HepG2 (cell line): ENCODE measurements at regions not wholly inside any gene's neighbourhood (a gene's known extent, or its start where the extent isn't known, plus 50 kb on each side); places are given as distances from the start of the nearest gene placed in this dataset.
A peak's percentile ranks its signal among the peaks of the same experiment; 100 is the strongest.

Experiments used
- CREB3 ChIP-seq: sonication (generic); formaldehyde crosslinking; IDR thresholded peaks from 2 replicates; pipeline ENCODE4 v1.5.0; 2020; ENCODE audit warnings: missing genetic modification reagents
- DZIP1 ChIP-seq: sonication (generic); formaldehyde crosslinking; IDR thresholded peaks from 2 replicates; pipeline ENCODE4 v1.5.0; 2020; ENCODE audit warnings: mild to moderate bottlenecking, missing genetic modification reagents
- HNF1B ChIP-seq: sonication (generic); formaldehyde crosslinking; IDR thresholded peaks from 2 replicates; pipeline ENCODE4 v1.5.1; 2020; ENCODE audit warnings: mild to moderate bottlenecking, moderate library complexity, missing genetic modification reagents
- LCORL ChIP-seq, 2 experiments: fragments of 450-650 bp in 1 of 2; sonication (generic) in 1 of 2; formaldehyde crosslinking in 1 of 2; IDR thresholded peaks; 2 replicates each; pipeline versions ENCODE4 v1.5.0 to v1.6.1; 2017 to 2020; ENCODE audit warnings: antibody characterized with exemption in 1 of 2, missing genetic modification reagents in 1 of 2
- MIER2 ChIP-seq: IDR thresholded peaks from 2 replicates; pipeline ENCODE4 v1.6.1; 2016; ENCODE audit warnings: missing biosample characterization, missing genetic modification reagents
- MLX ChIP-seq: IDR thresholded peaks from 2 replicates; pipeline ENCODE4 v1.6.1; 2016
- PATZ1 ChIP-seq: sonication (generic); formaldehyde crosslinking; IDR thresholded peaks from 2 replicates; pipeline ENCODE4 v1.4.0; 2020; ENCODE audit warnings: missing genetic modification reagents
- RNF2 ChIP-seq: fragments of 450-650 bp; conservative IDR thresholded peaks from 2 replicates; pipeline ENCODE4 v1.6.1; 2016; ENCODE audit warnings: low read depth
- RORA ChIP-seq: sonication (generic); formaldehyde crosslinking; IDR thresholded peaks from 2 replicates; pipeline ENCODE4 v1.5.0; 2020; ENCODE audit warnings: mild to moderate bottlenecking, missing genetic modification reagents, moderate library complexity
- SIX1 ChIP-seq: sonication (generic); formaldehyde crosslinking; IDR thresholded peaks from 2 replicates; pipeline ENCODE4 v1.4.0; 2020; ENCODE audit warnings: missing genetic modification reagents, borderline replicate concordance
- TCF7L2 ChIP-seq: IDR thresholded peaks from 2 replicates; pipeline ENCODE4 v1.6.1; 2011; ENCODE audit warnings: mild to moderate bottlenecking, low read depth, low read length, moderate library complexity
- XRCC5 ChIP-seq: fragments of 200-400 bp; formaldehyde crosslinking; optimal IDR thresholded peaks from 2 replicates; pipeline ENCODE3; 2017; ENCODE audit warnings: mild to moderate bottlenecking, low read length
- ZBTB37 ChIP-seq: sonication (generic); formaldehyde crosslinking; IDR thresholded peaks from 2 replicates; pipeline ENCODE4 v1.4.0; 2020; ENCODE audit warnings: mild to moderate bottlenecking, missing genetic modification reagents
- ZBTB38 ChIP-seq: sonication (generic); formaldehyde crosslinking; IDR thresholded peaks from 2 replicates; pipeline ENCODE4 v1.5.1; 2020; ENCODE audit warnings: mild to moderate bottlenecking, missing genetic modification reagents
- ZBTB42 ChIP-seq: sonication (generic); formaldehyde crosslinking; IDR thresholded peaks from 2 replicates; pipeline ENCODE4 v1.5.0; 2020; ENCODE audit warnings: mild to moderate bottlenecking, missing genetic modification reagents
- ZEB1 ChIP-seq: IDR thresholded peaks from 2 replicates; pipeline ENCODE4 v1.6.1; 2012; ENCODE audit warnings: mild to moderate bottlenecking, low read depth, inconsistent platforms; ENCODE audit not compliant: insufficient replicate concordance
- ZFP36L2 ChIP-seq: sonication (generic); formaldehyde crosslinking; IDR thresholded peaks from 2 replicates; pipeline ENCODE4 v1.4.0; 2020; ENCODE audit warnings: missing genetic modification reagents
- ZFP41 ChIP-seq: sonication (generic); formaldehyde crosslinking; IDR thresholded peaks from 2 replicates; pipeline ENCODE4 v1.4.0; 2020; ENCODE audit warnings: mild to moderate bottlenecking, missing genetic modification reagents, borderline replicate concordance
- ZNF460 ChIP-seq: sonication (generic); formaldehyde crosslinking; IDR thresholded peaks from 2 replicates; pipeline ENCODE4 v1.5.1; 2020; ENCODE audit warnings: missing genetic modification reagents, mild to moderate bottlenecking, borderline replicate concordance

- TF ChIP-seq DZIP1 (CRISPR knock-in tag), result no peak
- no peak for TF ChIP-seq ZBTB42 (CRISPR knock-in tag)
- no peak for TF ChIP-seq ZEB1
- TF ChIP-seq ZBTB38 (CRISPR knock-in tag), result no peak
- no peak for TF ChIP-seq TCF7L2
- no peak for TF ChIP-seq ZNF460 (CRISPR knock-in tag)
- TF ChIP-seq MIER2 (CRISPR knock-in tag), result no peak
- no peak for TF ChIP-seq ZFP36L2 (CRISPR knock-in tag)
- TF ChIP-seq LCORL (IDR thresholded peaks at IDR 0.05), result no peak
- TF ChIP-seq LCORL (CRISPR knock-in tag; IDR thresholded peaks at IDR 0.05), result no peak
- TF ChIP-seq PATZ1 (CRISPR knock-in tag), result peak; percentile 71
- TF ChIP-seq XRCC5, result peak; percentile 55
- no peak for TF ChIP-seq HNF1B (CRISPR knock-in tag)
- TF ChIP-seq ZBTB37 (CRISPR knock-in tag), result no peak
- TF ChIP-seq ZFP41 (CRISPR knock-in tag), result no peak
- TF ChIP-seq RNF2, result no peak
- TF ChIP-seq CREB3 (CRISPR knock-in tag), result no peak
- no peak for TF ChIP-seq RORA (CRISPR knock-in tag)
- TF ChIP-seq SIX1 (CRISPR knock-in tag), result peak; percentile 66; the same call in 1 of the 2 replicates
- no peak for TF ChIP-seq MLX (CRISPR knock-in tag)
These were observed 321.1 kb downstream of the MN1 start (continued) for GRCh38 chr22:27480487-27480886.
